ENCODE measurements at regions not wholly inside any gene's neighbourhood (a gene's known extent, or its start where the extent isn't known, plus 50 kb on each side); places are given as distances from the start of the nearest gene placed in this dataset.

DNA sequence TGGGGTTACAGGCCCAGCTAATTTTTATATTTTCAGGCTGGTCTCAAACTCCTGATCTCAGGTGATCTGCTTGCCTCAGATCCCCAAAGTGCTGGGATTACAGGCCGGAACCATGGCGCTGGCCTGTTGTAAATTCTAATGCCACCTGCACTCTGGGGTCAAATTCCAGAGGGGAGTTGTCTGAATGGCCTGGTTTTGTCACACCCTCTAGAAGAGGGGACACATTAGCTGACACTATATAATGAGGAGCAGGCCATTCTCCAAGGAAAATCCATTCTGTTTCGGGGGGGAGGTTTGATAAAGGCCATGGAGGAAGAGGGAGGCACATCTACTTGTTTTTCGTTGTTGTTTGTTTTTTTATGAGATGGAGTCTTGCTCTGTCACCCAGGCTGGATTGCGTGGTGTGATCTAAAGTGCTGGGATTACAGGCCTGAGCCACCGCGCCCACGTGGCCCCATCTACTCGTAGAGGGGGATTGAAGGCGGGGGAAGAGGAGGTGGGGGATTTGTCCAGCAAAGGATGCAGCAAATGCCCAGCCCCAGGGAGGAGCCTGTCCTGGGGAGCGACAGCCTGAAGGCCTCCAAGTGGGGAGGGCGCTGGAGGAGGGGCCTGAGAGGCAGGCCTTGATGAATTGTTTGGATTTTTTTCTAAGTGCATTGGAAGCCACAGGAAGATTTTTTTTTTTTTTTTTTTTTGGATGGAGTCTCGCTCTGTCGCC is 78.4 kb upstream of the SLC45A1 start:
- Histone ChIP-seq H2AFZ (ENCODE audit: low read depth, low read length, severe bottlenecking) (no peak overlapping the region), H3K4me3 (ENCODE audit: insufficient read depth, low read length, poor library complexity, severe bottlenecking) (no peak overlapping the region), H3F3A (ENCODE audit: insufficient read depth) (no peaks in the 10 kb centered on the region), H3K4me2 (ENCODE audit: low read depth, low read length, poor library complexity, severe bottlenecking) (no peak overlapping the region), H3K9me2 (replicated peaks; ENCODE audit: insufficient read depth, low read length) (no peaks in the 10 kb centered on the region), H3K27ac (ENCODE audit: low read depth, low read length) (no peak overlapping the region), H3K36me3 (ENCODE audit: low read length) (no peaks in the 10 kb centered on the region), H4K20me1 (ENCODE audit: low read depth, low read length) (no peaks in the 10 kb centered on the region), H3K9ac (ENCODE audit: low read length) (no peak overlapping the region), H3K79me2 (ENCODE audit: insufficient read depth, low read length) (no peaks in the 10 kb centered on the region), H3K9me3 (ENCODE audit: insufficient read depth, low read length) (no peaks in the 10 kb centered on the region), H3K27me3 (ENCODE audit: low read length) (no peaks in the 10 kb centered on the region)
- no peak for TF ChIP-seq CTCF (IDR thresholded peaks at IDR 0.05; ENCODE audit: insufficient read depth, low read length, poor library complexity, severe bottlenecking)
- no peak for TF ChIP-seq EZH2phosphoT487 (conservative IDR thresholded peaks at IDR 0.05; ENCODE audit: low read length)

DNA sequence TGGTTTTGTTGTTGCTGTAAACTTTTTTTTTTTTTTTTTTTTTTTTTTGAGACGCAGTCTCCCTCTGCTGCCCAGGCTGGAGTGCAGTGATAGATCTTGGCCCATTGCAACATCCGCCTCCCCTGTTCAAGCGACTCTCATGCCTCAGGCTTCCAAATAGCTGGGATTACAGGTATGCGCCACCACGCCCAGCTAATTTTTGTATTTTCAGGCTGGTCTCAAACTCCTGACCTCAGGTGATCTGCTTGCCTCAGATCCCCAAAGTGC is 78.9 kb upstream of the SLC45A1 start:
- Histone ChIP-seq H3K27me3 (ENCODE audit: low read length) (no peaks in the 10 kb centered on the region), H3K4me2 (ENCODE audit: low read depth, low read length, poor library complexity, severe bottlenecking) (no peak overlapping the region), H3K9me2 (replicated peaks; ENCODE audit: insufficient read depth, low read length) (no peaks in the 10 kb centered on the region), H4K20me1 (ENCODE audit: low read depth, low read length) (no peaks in the 10 kb centered on the region), H3K9ac (ENCODE audit: low read length) (no peak overlapping the region), H2AFZ (ENCODE audit: low read depth, low read length, severe bottlenecking) (no peak overlapping the region), H3F3A (ENCODE audit: insufficient read depth) (no peaks in the 10 kb centered on the region), H3K36me3 (ENCODE audit: low read length) (no peaks in the 10 kb centered on the region), H3K79me2 (ENCODE audit: insufficient read depth, low read length) (no peaks in the 10 kb centered on the region), H3K9me3 (ENCODE audit: insufficient read depth, low read length) (no peaks in the 10 kb centered on the region), H3K27ac (ENCODE audit: low read depth, low read length) (no peak overlapping the region), H3K4me3 (ENCODE audit: insufficient read depth, low read length, poor library complexity, severe bottlenecking) (no peak overlapping the region)
- no peak for TF ChIP-seq CTCF (IDR thresholded peaks at IDR 0.05; ENCODE audit: insufficient read depth, low read length, poor library complexity, severe bottlenecking)
- TF ChIP-seq EZH2phosphoT487 (conservative IDR thresholded peaks at IDR 0.05; ENCODE audit: low read length): no peak

GRCh38 chr1:8238141-8239038 is 79.5 kb upstream of the SLC45A1 start:
- Histone ChIP-seq H3K9ac (ENCODE audit: low read length) (no peak overlapping the region), H3K9me3 (ENCODE audit: insufficient read depth, low read length) (no peaks in the 10 kb centered on the region), H3K27ac (ENCODE audit: low read depth, low read length) (no peak overlapping the region), H3F3A (ENCODE audit: insufficient read depth) (no peaks in the 10 kb centered on the region), H4K20me1 (ENCODE audit: low read depth, low read length) (no peaks in the 10 kb centered on the region), H2AFZ (ENCODE audit: low read depth, low read length, severe bottlenecking) (no peak overlapping the region), H3K9me2 (replicated peaks; ENCODE audit: insufficient read depth, low read length) (no peaks in the 10 kb centered on the region), H3K4me3 (ENCODE audit: insufficient read depth, low read length, poor library complexity, severe bottlenecking) (no peak overlapping the region), H3K27me3 (ENCODE audit: low read length) (no peaks in the 10 kb centered on the region), H3K36me3 (ENCODE audit: low read length) (no peaks in the 10 kb centered on the region), H3K4me2 (ENCODE audit: low read depth, low read length, poor library complexity, severe bottlenecking) (no peak overlapping the region), H3K79me2 (ENCODE audit: insufficient read depth, low read length) (no peaks in the 10 kb centered on the region)
- no peak for TF ChIP-seq CTCF (IDR thresholded peaks at IDR 0.05; ENCODE audit: insufficient read depth, low read length, poor library complexity, severe bottlenecking)
